Motor neuron (in vitro differentiated cells): ENCODE measurements at regions not wholly inside any gene's neighbourhood (a gene's known extent, or its start where the extent isn't known, plus 50 kb on each side); places are given as distances from the start of the nearest gene placed in this dataset.
"Not testable (repeated sequence)": the region's sequence is repeated elsewhere in the genome, so short reads cannot be mapped to it uniquely, and the experiment has no call there.

ENCODE experiments used
- ATAC-seq, 8 experiments: fragments of 200-7000 bp; cut with Tn5 transposase; replicated peaks in 6 of 8; 2 replicates each; pipeline ENCODE4 v1.8.0; 2021; ENCODE audit warnings: mild to moderate bottlenecking in 8 of 8, moderate library complexity in 8 of 8
- H3K27ac ChIP-seq, 2 donors: fragments of 250-450 bp; sonication (Bioruptor Pico); 2 replicates each; pipeline ENCODE4 v1.9.0; 2021; ENCODE audit warnings: antibody characterized with exemption in 2 of 2, mild to moderate bottlenecking in 2 of 2, moderate library complexity in 1 of 2
- H3K4me1 ChIP-seq, 2 donors: fragments of 250-450 bp; sonication (Bioruptor Pico); replicated peaks in 1 of 2; 2 replicates each; pipeline ENCODE4 v1.6.1; 2021; ENCODE audit warnings: antibody characterized with exemption in 2 of 2, mild to moderate bottlenecking in 2 of 2, moderate library complexity in 1 of 2
- H3K4me3 ChIP-seq, 5 donors: fragments of 250-450 bp; sonication (Bioruptor Pico); 2 replicates each; pipeline ENCODE4 v1.9.0; 2021; ENCODE audit warnings: antibody characterized with exemption in 5 of 5, mild to moderate bottlenecking in 5 of 5, moderate library complexity in 4 of 5
- WGBS, 10 experiments: fragments of 450-650 bp; shearing (Covaris generic); methylation state at CpG; one replicate each; pipeline ENCODE4 v1.0.0; 2022; 5-methylcytosine and 5-hydroxymethylcytosine counted together
- in situ Hi-C, 9 experiments: fragments of 400-800 bp; cut with MboI; loops; one replicate each; pipeline ENCODE4 v1.15.0; 2021; ENCODE audit warnings: low sequenced_read_pairs in 9 of 9, low pct_unique_long_range_greater_than_20kb in 2 of 9; ENCODE audit not compliant: unreplicated experiment in 9 of 9

- H3K4me3 ChIP-seq, ATAC-seq, in situ Hi-C loops, H3K27ac ChIP-seq, H3K4me1 ChIP-seq: not testable (repeated sequence)
- WGBS, 10 experiments = 67 to 100% (median 91%) methylated on average over 1 to 2 of the region's 2 CpGs
Measured at GRCh38 chr3:178363048-178363447, 173.2 kb upstream of the KCNMB2 start.

GRCh38 chr3:178367817-178368617 lies 168.2 kb upstream of the KCNMB2 start:
- Histone ChIP-seq H3K27ac (no peak overlapping the region), H3K4me1 (no peaks in the 10 kb centered on the region), H3K4me3 (no peak overlapping the region)
- WGBS, 10 experiments = 11 to 100% (median 58%) methylated on average over 1 to 4 of the region's 4 CpGs
- in situ Hi-C loops = no loop called here
- ATAC-seq = no peak

GRCh38 chr3:178369006-178369405 lies 167.2 kb upstream of the KCNMB2 start:
- no peak overlapping the region for H3K4me3 ChIP-seq
- no peaks in the 10 kb centered on the region for H3K4me1 ChIP-seq
- WGBS, 10 experiments = 100% methylated on average over 1 of the region's 1 CpG; no CpG with 5 or more reads in 2 of the 10 experiments
- ATAC-seq = peak in 1 of 8 experiments; percentile 49
- H3K27ac ChIP-seq = no peak overlapping the region
- in situ Hi-C loops = no loop called here

GRCh38 chr3:178369811-178370210 lies 166.4 kb upstream of the KCNMB2 start:
- ATAC-seq = no peak
- H3K27ac ChIP-seq = no peak overlapping the region
- WGBS, 10 experiments = 42 to 100% (median 90%) methylated on average over 1 to 2 of the region's 2 CpGs
- in situ Hi-C loops = no loop called here
- H3K4me1 ChIP-seq = no peaks in the 10 kb centered on the region
- H3K4me3 ChIP-seq = no peak overlapping the region

GRCh38 chr3:178370387-178370786 lies 165.8 kb upstream of the KCNMB2 start:
- Histone ChIP-seq H3K27ac (no peak overlapping the region), H3K4me3 (no peak overlapping the region), H3K4me1 (no peaks in the 10 kb centered on the region)
- in situ Hi-C loops = no loop called here
- no peak for ATAC-seq
- WGBS, 10 experiments = 17 to 94% (median 84%) methylated on average over 1 to 5 of the region's 5 CpGs

- no peak overlapping the region for H3K27ac ChIP-seq
- in situ Hi-C loops = no loop called here
- H3K4me3 ChIP-seq = no peak overlapping the region
- peak in 2 of 8 experiments; percentile 34 to 40 for ATAC-seq
- 0 to 100% (median 50%) methylated on average over 1 of the region's 1 CpG; no CpG with 5 or more reads in 2 of the 10 experiments for WGBS, 10 experiments
- peaks cover 0 to 22% of the 10 kb centered on the region in 2 donors for H3K4me1 ChIP-seq
Measured at GRCh38 chr3:178381555-178381954, 154.7 kb upstream of the KCNMB2 start.

GRCh38 chr3:178381971-178382448 lies 154.2 kb upstream of the KCNMB2 start:
- H3K4me3 ChIP-seq = no peak overlapping the region
- in situ Hi-C loops = no loop called here
- H3K4me1 ChIP-seq = peaks cover 0 to 22% of the 10 kb centered on the region in 2 donors
- H3K27ac ChIP-seq = no peak overlapping the region
- WGBS, 10 experiments = 0 to 100% (median 71%) methylated on average over 1 of the region's 1 CpG; no CpG with 5 or more reads in 2 of the 10 experiments
- no peak for ATAC-seq

- Histone ChIP-seq H3K27ac (no peak overlapping the region), H3K4me1 (peaks cover 0 to 22% of the 10 kb centered on the region in 2 donors), H3K4me3 (no peak overlapping the region)
- in situ Hi-C loops = no loop called here
- no peak for ATAC-seq
- WGBS, 10 experiments = 13 to 100% (median 86%) methylated on average over 1 of the region's 1 CpG; no CpG with 5 or more reads in 1 of the 10 experiments
Measured at GRCh38 chr3:178382449-178383061, 153.7 kb upstream of the KCNMB2 start.

GRCh38 chr3:178384321-178385230 lies 151.7 kb upstream of the KCNMB2 start:
- ATAC-seq = peak in 3 of 8 experiments; percentile 34 to 45 (median 39)
- in situ Hi-C loops = no loop called here
- WGBS, 10 experiments = 20 to 82% (median 59%) methylated on average over 2 to 8 of the region's 8 CpGs
- no peak overlapping the region for H3K4me3 ChIP-seq
- peaks cover 0 to 22% of the 10 kb centered on the region in 2 donors for H3K4me1 ChIP-seq
- H3K27ac ChIP-seq = no peak overlapping the region

- Histone ChIP-seq H3K4me3 (no peak overlapping the region), H3K27ac (no peak overlapping the region), H3K4me1 (peaks cover 0 to 22% of the 10 kb centered on the region in 2 donors)
- in situ Hi-C loops = no loop called here
- peak; percentile 45 to 66 (median 54) for ATAC-seq
- 14 to 93% (median 64%) methylated on average over 1 to 5 of the region's 5 CpGs for WGBS, 10 experiments
Measured at GRCh38 chr3:178385280-178385952, 150.8 kb upstream of the KCNMB2 start.

- ATAC-seq = no peak
- in situ Hi-C loops = no loop called here
Measured at GRCh38 chr3:178386401-178386800, 149.8 kb upstream of the KCNMB2 start.

GRCh38 chr3:178386880-178387279 lies 149.4 kb upstream of the KCNMB2 start:
- no peak for ATAC-seq
- Histone ChIP-seq H3K4me1 (peaks cover 0 to 19% of the 10 kb centered on the region in 2 donors), H3K4me3 (no peak overlapping the region), H3K27ac (no peak overlapping the region)
- in situ Hi-C loops = no loop called here
- 57 to 100% (median 100%) methylated on average over 1 of the region's 1 CpG; no CpG with 5 or more reads in 4 of the 10 experiments for WGBS, 10 experiments

More at GRCh38 chr3:178386401-178386800, 149.8 kb upstream of the KCNMB2 start:
- peaks cover 0 to 22% of the 10 kb centered on the region in 2 donors for H3K4me1 ChIP-seq
- H3K4me3 ChIP-seq = no peak overlapping the region
- no peak overlapping the region for H3K27ac ChIP-seq
- WGBS, 10 experiments = 20 to 100% (median 92%) methylated on average over 1 to 5 of the region's 5 CpGs; no CpG with 5 or more reads in 4 of the 10 experiments
